GM12873 (cell line): ENCODE measurements at regions not wholly inside any gene's neighbourhood (a gene's known extent, or its start where the extent isn't known, plus 50 kb on each side); places are given as distances from the start of the nearest gene placed in this dataset.

ENCODE experiments used
- CTCF ChIP-seq: IDR thresholded peaks from 2 replicates; pipeline ENCODE4 v1.5.1; 2012; ENCODE audit warnings: low read depth, mild to moderate bottlenecking, moderate library complexity, low read length, control low read depth; ENCODE audit not compliant: insufficient read depth; ENCODE audit errors: missing control alignments

- no peak for TF ChIP-seq CTCF
Measured at GRCh38 chr1:14135070-14135469, 435.1 kb downstream of the PRDM2 start.

GRCh38 chr1:14136152-14136763, 436.3 kb downstream of the PRDM2 start:
- no peak for TF ChIP-seq CTCF

GRCh38 chr1:14136881-14137280, 436.9 kb downstream of the PRDM2 start:
- TF ChIP-seq CTCF: no peak

- TF ChIP-seq CTCF: no peak
Measured at GRCh38 chr1:14137411-14138134, 437.6 kb downstream of the PRDM2 start.

GRCh38 chr1:14138135-14138506, 438.1 kb downstream of the PRDM2 start:
- no peak for TF ChIP-seq CTCF

- TF ChIP-seq CTCF: no peak
Measured at GRCh38 chr1:14138687-14139086, 438.7 kb downstream of the PRDM2 start.

GRCh38 chr1:14140831-14141401, 440.9 kb downstream of the PRDM2 start:
- no peak for TF ChIP-seq CTCF
